Islet of Langerhans (tissue), 1 donor: ENCODE measurements at regions not wholly inside any gene's neighbourhood (a gene's known extent, or its start where the extent isn't known, plus 50 kb on each side); places are given as distances from the start of the nearest gene placed in this dataset.
"Not testable (repeated sequence)": the region's sequence is repeated elsewhere in the genome, so short reads cannot be mapped to it uniquely, and the experiment has no call there.

Source experiments
- FAIRE-seq: peaks from one replicate; lab custom pipeline; 2011; peaks lifted over from hg19 to GRCh38; lab: Jason Lieb, UNC

GRCh38 chr5:28648108-28648507 lies 1609.7 kb upstream of the CDH9 start:
- FAIRE-seq = no peak

GRCh38 chr5:28632607-28633006 lies 1594.2 kb upstream of the CDH9 start:
- FAIRE-seq = no peak

- FAIRE-seq = no peak
Measured at GRCh38 chr5:28603869-28604268, 1565.5 kb upstream of the CDH9 start.

- FAIRE-seq = no peak
Measured at GRCh38 chr5:28602429-28602828, 1564.0 kb upstream of the CDH9 start.

GRCh38 chr5:28596707-28597106 lies 1558.3 kb upstream of the CDH9 start:
- not testable (repeated sequence) for FAIRE-seq

GRCh38 chr5:28580616-28581015 lies 1542.2 kb upstream of the CDH9 start:
- no peak for FAIRE-seq

- no peak for FAIRE-seq
Measured at GRCh38 chr5:28576022-28576421, 1537.6 kb upstream of the CDH9 start.

GRCh38 chr5:28575368-28575767 lies 1537.0 kb upstream of the CDH9 start:
- FAIRE-seq = no peak

- no peak for FAIRE-seq
Measured at GRCh38 chr5:28574606-28575005, 1536.2 kb upstream of the CDH9 start.

- no peak for FAIRE-seq
Measured at GRCh38 chr5:28567048-28567447, 1528.7 kb upstream of the CDH9 start.

- FAIRE-seq = no peak
Measured at GRCh38 chr5:28561522-28561921, 1523.1 kb upstream of the CDH9 start.

GRCh38 chr5:28558196-28558595 lies 1519.8 kb upstream of the CDH9 start:
- no peak for FAIRE-seq

GRCh38 chr5:28557114-28557513 lies 1518.7 kb upstream of the CDH9 start:
- no peak for FAIRE-seq

GRCh38 chr5:28549588-28549987 lies 1511.2 kb upstream of the CDH9 start:
- FAIRE-seq = no peak

- no peak for FAIRE-seq
Measured at GRCh38 chr5:28548856-28549255, 1510.5 kb upstream of the CDH9 start.

- FAIRE-seq = no peak
Measured at GRCh38 chr5:28544501-28544900, 1506.1 kb upstream of the CDH9 start.

- no peak for FAIRE-seq
Measured at GRCh38 chr5:28543473-28544098, 1505.2 kb upstream of the CDH9 start.

- FAIRE-seq = no peak
Measured at GRCh38 chr5:28542987-28543386, 1504.6 kb upstream of the CDH9 start.

- no peak for FAIRE-seq
Measured at GRCh38 chr5:28523888-28524635, 1485.7 kb upstream of the CDH9 start.

GRCh38 chr5:28523416-28523815 lies 1485.0 kb upstream of the CDH9 start:
- no peak for FAIRE-seq

- no peak for FAIRE-seq
Measured at GRCh38 chr5:28517691-28518090, 1479.3 kb upstream of the CDH9 start.

- FAIRE-seq = no peak
Measured at GRCh38 chr5:28516722-28517121, 1478.3 kb upstream of the CDH9 start.

- no peak for FAIRE-seq
Measured at GRCh38 chr5:28512648-28513047, 1474.3 kb upstream of the CDH9 start.

- no peak for FAIRE-seq
Measured at GRCh38 chr5:28505121-28505520, 1466.7 kb upstream of the CDH9 start.
